ENCODE measurements at regions not wholly inside any gene's neighbourhood (a gene's known extent, or its start where the extent isn't known, plus 50 kb on each side); places are given as distances from the start of the nearest gene placed in this dataset.

DNA sequence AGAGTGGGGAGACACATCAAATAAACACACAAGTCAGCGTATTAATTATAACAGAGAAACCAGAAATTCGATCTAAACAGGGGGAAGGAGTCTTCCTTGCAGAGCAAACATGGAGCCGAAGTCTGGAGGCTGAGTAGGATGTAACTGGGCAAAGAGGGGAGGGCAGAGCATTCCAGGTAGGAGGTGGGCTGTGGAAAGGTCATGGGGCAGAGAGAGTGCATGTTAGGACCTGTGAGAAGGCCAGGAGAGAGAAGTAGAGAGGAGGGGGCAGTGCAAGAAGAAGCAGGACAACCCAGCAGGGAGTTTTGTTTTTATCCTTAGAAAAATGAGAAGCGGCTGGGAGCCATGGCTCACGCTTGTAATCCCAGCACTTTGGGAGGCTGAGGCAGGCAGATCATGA is 130.8 kb upstream of the GPR26 start:
- no peak for TF ChIP-seq POLR2AphosphoS5 (IDR thresholded peaks at IDR 0.05; ENCODE audit: low read depth, low read length)
- TF ChIP-seq POU2F2 (IDR thresholded peaks at IDR 0.05; ENCODE audit: low read depth, low read length): no peak
